Activated CD8-positive, alpha-beta T cell treated with anti-CD3 and anti-CD28 coated beads for 36 hours (primary cell): ENCODE measurements at regions not wholly inside any gene's neighbourhood (a gene's known extent, or its start where the extent isn't known, plus 50 kb on each side); places are given as distances from the start of the nearest gene placed in this dataset.

ENCODE experiments used
- ATAC-seq: fragments of 200-7000 bp; cut with Tn5 transposase; one replicate; pipeline ENCODE4 v1.10.0; 2021; ENCODE audit warnings: mild to moderate bottlenecking, moderate library complexity
- CTCF ChIA-PET: fragments of 350-600 bp; sonication (Branson Sonifier 250); formaldehyde crosslinking; loops from one replicate; lab custom pipeline; 2021; ENCODE audit warnings: antibody characterized with exemption; lab: Charles Lee
- POLR2A ChIA-PET: fragments of 350-600 bp; sonication (Branson Sonifier 250); formaldehyde crosslinking; loops from one replicate; lab custom pipeline; 2021; ENCODE audit warnings: antibody characterized with exemption; lab: Charles Lee
- DNase-seq: peaks from one replicate; pipeline ENCODE4 v3.0.0-alpha.2; 2020
- H3K27ac Mint-ChIP-seq: one replicate; pipeline ENCODE4 v1.8.0; 2021; ENCODE audit warnings: mild to moderate bottlenecking, mixed read lengths
- H3K27me3 Mint-ChIP-seq: one replicate; pipeline ENCODE4 v1.8.0; 2021; ENCODE audit warnings: mixed read lengths
- H3K36me3 Mint-ChIP-seq: one replicate; pipeline ENCODE4 v1.8.0; 2021; ENCODE audit warnings: low read depth, mixed read lengths
- H3K4me1 Mint-ChIP-seq: one replicate; pipeline ENCODE4 v1.8.0; 2021; ENCODE audit warnings: low read depth, mixed read lengths
- H3K4me3 Mint-ChIP-seq: one replicate; pipeline ENCODE4 v1.8.0; 2021; ENCODE audit warnings: mild to moderate bottlenecking, moderate library complexity, mixed read lengths
- H3K9me3 Mint-ChIP-seq: one replicate; pipeline ENCODE4 v1.8.0; 2021; ENCODE audit warnings: mixed read lengths
- intact Hi-C: fragments of 100-400 bp; cut with micrococcal nuclease; formaldehyde crosslinking; loops from one replicate; pipeline ENCODE4 v1.10.0; 2022
- TF ChIP-seq, protein P1 (sequence below): fragments of 200-600 bp; IDR thresholded peaks from one replicate; pipeline ENCODE4 v1.8.0; 2022; ENCODE audit warnings: antibody characterized with exemption, mild to moderate bottlenecking

GRCh38 chr16:86632206-86632605 is 53.9 kb downstream of the FOXL1 start:
- CTCF ChIA-PET = no interaction called here
- H3K27me3 Mint-ChIP-seq = peaks cover 9% of the 10 kb centered on the region
- ATAC-seq = no peak
- no peak overlapping the region for H3K27ac Mint-ChIP-seq
- POLR2A ChIA-PET = no interaction called here
- intact Hi-C loops = no loop called here
- H3K9me3 Mint-ChIP-seq = no peaks in the 10 kb centered on the region
- no peak overlapping the region for H3K4me3 Mint-ChIP-seq
- H3K4me1 Mint-ChIP-seq = no peaks in the 10 kb centered on the region
- no peaks in the 10 kb centered on the region for H3K36me3 Mint-ChIP-seq
- TF ChIP-seq, protein P1, sequence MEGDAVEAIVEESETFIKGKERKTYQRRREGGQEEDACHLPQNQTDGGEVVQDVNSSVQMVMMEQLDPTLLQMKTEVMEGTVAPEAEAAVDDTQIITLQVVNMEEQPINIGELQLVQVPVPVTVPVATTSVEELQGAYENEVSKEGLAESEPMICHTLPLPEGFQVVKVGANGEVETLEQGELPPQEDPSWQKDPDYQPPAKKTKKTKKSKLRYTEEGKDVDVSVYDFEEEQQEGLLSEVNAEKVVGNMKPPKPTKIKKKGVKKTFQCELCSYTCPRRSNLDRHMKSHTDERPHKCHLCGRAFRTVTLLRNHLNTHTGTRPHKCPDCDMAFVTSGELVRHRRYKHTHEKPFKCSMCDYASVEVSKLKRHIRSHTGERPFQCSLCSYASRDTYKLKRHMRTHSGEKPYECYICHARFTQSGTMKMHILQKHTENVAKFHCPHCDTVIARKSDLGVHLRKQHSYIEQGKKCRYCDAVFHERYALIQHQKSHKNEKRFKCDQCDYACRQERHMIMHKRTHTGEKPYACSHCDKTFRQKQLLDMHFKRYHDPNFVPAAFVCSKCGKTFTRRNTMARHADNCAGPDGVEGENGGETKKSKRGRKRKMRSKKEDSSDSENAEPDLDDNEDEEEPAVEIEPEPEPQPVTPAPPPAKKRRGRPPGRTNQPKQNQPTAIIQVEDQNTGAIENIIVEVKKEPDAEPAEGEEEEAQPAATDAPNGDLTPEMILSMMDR = no peak
- DNase-seq = no peak

- no peak overlapping the region for H3K27ac Mint-ChIP-seq
- H3K27me3 Mint-ChIP-seq = peaks cover 9% of the 10 kb centered on the region
- no peak for ATAC-seq
- no peaks in the 10 kb centered on the region for H3K36me3 Mint-ChIP-seq
- H3K4me1 Mint-ChIP-seq = no peaks in the 10 kb centered on the region
- TF ChIP-seq, protein P1 = no peak
- ChIA-PET POLR2A (no interaction called here), CTCF (no interaction called here)
- intact Hi-C loops = no loop called here
- no peaks in the 10 kb centered on the region for H3K9me3 Mint-ChIP-seq
- H3K4me3 Mint-ChIP-seq = no peak overlapping the region
- DNase-seq = no peak
These were observed 54.6 kb downstream of the FOXL1 start for GRCh38 chr16:86632944-86633343.

DNA sequence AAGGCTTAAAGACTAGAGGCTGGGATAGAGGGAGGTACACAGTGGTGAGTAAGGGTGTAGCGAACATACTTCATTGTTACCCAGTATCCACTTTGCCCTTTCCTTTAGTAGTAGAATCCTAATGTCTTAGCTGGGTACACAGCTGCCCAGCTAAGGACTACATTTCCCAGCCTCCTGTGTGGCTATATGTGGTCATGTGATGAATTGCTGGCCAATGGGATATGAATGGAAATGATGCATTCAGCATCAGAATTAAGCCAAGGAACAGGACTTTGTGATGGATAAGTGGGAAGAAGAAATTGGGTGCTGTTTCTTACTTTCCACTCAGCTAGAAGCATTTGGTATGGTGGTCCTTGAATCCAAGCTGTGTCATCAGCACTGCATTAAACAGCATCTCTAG is 55.9 kb downstream of the FOXL1 start:
- CTCF ChIA-PET = interaction anchor here (1.1 kb wide), 1 partner anchor 70 kb away, joined by 4 read pairs; no protein-coding TSS in a partner anchor
- ATAC-seq (no peak), DNase-seq (no peak)
- Mint-ChIP-seq H3K4me3 (no peak overlapping the region), H3K36me3 (no peaks in the 10 kb centered on the region), H3K27ac (no peak overlapping the region), H3K9me3 (no peaks in the 10 kb centered on the region), H3K27me3 (peaks cover 9% of the 10 kb centered on the region), H3K4me1 (no peaks in the 10 kb centered on the region)
- intact Hi-C loops = no loop called here
- TF ChIP-seq, protein P1 = no peak
- POLR2A ChIA-PET = no interaction called here

GRCh38 chr16:86635176-86635876 is 57.0 kb downstream of the FOXL1 start:
- H3K9me3 Mint-ChIP-seq = no peaks in the 10 kb centered on the region
- no peak overlapping the region for H3K4me3 Mint-ChIP-seq

GRCh38 chr16:86635926-86636325 is 57.6 kb downstream of the FOXL1 start:
- ChIA-PET POLR2A (no interaction called here), CTCF (no interaction called here)
- Mint-ChIP-seq H3K4me3 (no peak overlapping the region), H3K4me1 (no peaks in the 10 kb centered on the region), H3K36me3 (no peaks in the 10 kb centered on the region), H3K27ac (no peak overlapping the region), H3K9me3 (no peaks in the 10 kb centered on the region), H3K27me3 (peaks cover 10% of the 10 kb centered on the region)
- TF ChIP-seq, protein P1 = no peak
- intact Hi-C loops = no loop called here
- ATAC-seq (no peak), DNase-seq (no peak)

More at GRCh38 chr16:86635176-86635876, 57.0 kb downstream of the FOXL1 start:
- ATAC-seq (no peak), DNase-seq (no peak)
- Mint-ChIP-seq H3K27me3 (peaks cover 10% of the 10 kb centered on the region), H3K27ac (no peak overlapping the region), H3K4me1 (no peaks in the 10 kb centered on the region), H3K36me3 (no peaks in the 10 kb centered on the region)
- ChIA-PET CTCF (interaction anchor here (1.1 kb wide), 1 partner anchor 71 kb away, joined by 4 read pairs; no protein-coding TSS in a partner anchor), POLR2A (no interaction called here)
- TF ChIP-seq, protein P1 = no peak
- intact Hi-C loops = no loop called here
